HCT116 (cell line): ENCODE measurements at regions not wholly inside any gene's neighbourhood (a gene's known extent, or its start where the extent isn't known, plus 50 kb on each side); places are given as distances from the start of the nearest gene placed in this dataset.

Experiments used
- ATAC-seq: fragments of 200-7000 bp; cut with Tn5 transposase; 2 replicates; pipeline ENCODE4 v1.9.1; 2020; ENCODE audit warnings: mild to moderate bottlenecking, moderate library complexity
- BruUV-seq: library from RNA; stranded (reverse); fragments of 400-500 nt; replicated peaks from 2 replicates; lab custom pipeline; 2021; lab: Mats Ljungman, UMichigan
- CTCF ChIA-PET: fragments of 300-600 bp; sonication (Branson Sonifier 250); formaldehyde crosslinking; loops from one replicate; lab custom pipeline; 2021; ENCODE audit warnings: antibody characterized with exemption; lab: Charles Lee
- POLR2A ChIA-PET: fragments of 300-600, 350-600 bp; sonication (Branson Sonifier 250); formaldehyde crosslinking; loops from one replicate; lab custom pipeline; 2021; ENCODE audit warnings: antibody characterized with exemption; lab: Charles Lee
- RAD21 ChIA-PET, 2 experiments: fragments of 300-600 bp; sonication (Branson Sonifier 250); formaldehyde crosslinking; loops; one replicate each; lab custom pipeline; 2023; ENCODE audit warnings: low total read pairs in 2 of 2; ENCODE audit not compliant: uncharacterized antibody in 2 of 2, unreplicated experiment in 2 of 2, low non-redundant PET in 1 of 2; lab: Charles Lee
- DNase-seq: peaks from one replicate; pipeline ENCODE4 v3.0.0-alpha.2; 2010; ENCODE audit warnings: low read depth, low spot score
- H2AFZ ChIP-seq: fragments of 200-600 bp; shearing (Covaris generic), sonication (generic); 2 replicates; pipeline ENCODE4 v1.6.1; 2017; ENCODE audit warnings: low read depth, mixed run types, mixed read lengths, antibody characterized with exemption, low read length; ENCODE audit not compliant: poor library complexity, severe bottlenecking
- H3K27ac ChIP-seq: 2 replicates; pipeline ENCODE4 v1.5.1; 2012; ENCODE audit warnings: low read depth, low read length
- H3K27me3 ChIP-seq: fragments of 200-600 bp; sonication (generic); 2 replicates; pipeline ENCODE4 v1.6.1; 2016; ENCODE audit warnings: mixed run types, low read length, mixed read lengths; ENCODE audit not compliant: insufficient read depth
- H3K36me3 ChIP-seq, 2 experiments: fragments of 200-500 bp in 1 of 2; fragments of 200-600 bp in 1 of 2; sonication (Bioruptor generic) in 1 of 2; sonication (generic) in 1 of 2; 2 replicates each; pipeline versions ENCODE4 v1.5.1 to v1.6.1; 2014 to 2016; ENCODE audit warnings: low read length in 2 of 2, inconsistent platforms in 1 of 2, mixed read lengths in 1 of 2, mixed run types in 1 of 2; ENCODE audit not compliant: insufficient read depth in 2 of 2, control insufficient read depth in 1 of 2
- H3K4me1 ChIP-seq, 2 experiments: fragments of 200-600 bp in 1 of 2; sonication (generic) in 1 of 2; 2 replicates each; pipeline versions ENCODE4 v1.5.1 to v1.6.1; 2012 to 2017; ENCODE audit warnings: low read length in 2 of 2, inconsistent platforms in 1 of 2, mild to moderate bottlenecking in 1 of 2, mixed read lengths in 1 of 2, mixed run types in 1 of 2, moderate library complexity in 1 of 2; ENCODE audit not compliant: insufficient read depth in 2 of 2, control insufficient read depth in 1 of 2
- H3K4me2 ChIP-seq: fragments of 200-600 bp; sonication (generic); 2 replicates; pipeline ENCODE4 v1.6.1; 2017; ENCODE audit warnings: mixed run types, low read length, mixed read lengths
- H3K4me3 ChIP-seq, 2 experiments: fragments of 200-600 bp in 1 of 2; sonication (generic) in 1 of 2; replicated peaks in 1 of 2; 2 replicates each; pipeline ENCODE4 v1.5.1; 2011 to 2016; ENCODE audit warnings: low read length in 2 of 2, control low read depth in 1 of 2, low read depth in 1 of 2, mild to moderate bottlenecking in 1 of 2, mixed read lengths in 1 of 2, mixed run types in 1 of 2
- H3K79me2 ChIP-seq: fragments of 200-600 bp; sonication (generic); 2 replicates; pipeline ENCODE4 v1.6.1; 2017; ENCODE audit warnings: mild to moderate bottlenecking, mixed run types, low read length, moderate library complexity, mixed read lengths; ENCODE audit not compliant: insufficient read depth
- H3K9ac ChIP-seq: fragments of 200-600 bp; sonication (generic); 2 replicates; pipeline ENCODE4 v1.6.1; 2016; ENCODE audit warnings: low read length, mixed read lengths
- H3K9me2 ChIP-seq: fragments of 200-600 bp; sonication (generic), shearing (Covaris generic); 2 replicates; pipeline ENCODE4 v1.6.1; 2017; ENCODE audit warnings: mixed run types, mild to moderate bottlenecking, moderate library complexity; ENCODE audit not compliant: insufficient read depth
- H3K9me3 ChIP-seq, 2 experiments: fragments of 200-500 bp in 1 of 2; fragments of 200-600 bp in 1 of 2; sonication (Bioruptor generic) in 1 of 2; sonication (generic) in 1 of 2; 2 replicates each; pipeline ENCODE4 v1.6.1; 2014 to 2017; ENCODE audit warnings: low read length in 2 of 2, mixed read lengths in 2 of 2, inconsistent platforms in 1 of 2, low read depth in 1 of 2, mild to moderate bottlenecking in 1 of 2, mixed run types in 1 of 2, moderate library complexity in 1 of 2; ENCODE audit not compliant: control insufficient read depth in 1 of 2, insufficient read depth in 1 of 2
- H4K20me1 ChIP-seq: fragments of 200-600 bp; sonication (generic), shearing (Covaris generic); 2 replicates; pipeline ENCODE4 v1.6.1; 2017; ENCODE audit warnings: mixed run types, mild to moderate bottlenecking, moderate library complexity; ENCODE audit not compliant: insufficient read depth
- EZH2phosphoT487 ChIP-seq: fragments of 200-600 bp; IDR thresholded peaks from 2 replicates; pipeline ENCODE4 v1.6.1; 2018; ENCODE audit warnings: antibody characterized with exemption, borderline replicate concordance
- JUND ChIP-seq: IDR thresholded peaks from 2 replicates; pipeline ENCODE4 v1.6.1; 2012
- RAD21 ChIP-seq: IDR thresholded peaks from 2 replicates; pipeline ENCODE4 v1.6.1; 2012; ENCODE audit warnings: low read depth, mild to moderate bottlenecking
- intact Hi-C: fragments of 100-400 bp; cut with micrococcal nuclease; formaldehyde crosslinking; loops from 2 replicates; pipeline ENCODE4 v1.10.0; 2022
- TF ChIP-seq, protein P1 (sequence below): IDR thresholded peaks from 2 replicates; pipeline ENCODE4 v1.6.1; 2012

DNA sequence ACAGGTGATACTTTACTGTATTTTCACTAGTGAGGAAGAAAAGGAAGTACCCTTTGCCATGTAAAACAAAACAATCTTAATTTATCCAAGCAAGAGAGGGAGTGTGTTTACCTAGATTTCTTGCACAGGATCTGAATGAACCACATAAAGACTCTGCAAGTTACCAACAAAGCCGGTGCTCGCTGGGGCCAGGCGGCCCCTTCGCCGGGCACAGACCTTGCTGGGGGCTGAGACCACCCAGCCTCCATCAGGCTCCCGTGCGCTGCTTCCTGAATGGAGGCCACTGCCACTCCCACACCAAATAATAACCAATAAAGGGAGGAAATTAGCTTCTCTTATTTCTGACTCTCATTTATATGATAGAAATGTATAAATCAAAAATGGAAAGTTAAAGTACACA lies 625.0 kb upstream of the ADARB2 start:
- no peaks in the 10 kb centered on the region for H3K9me2 ChIP-seq
- no peaks in the 10 kb centered on the region for H3K4me1 ChIP-seq
- no peak for DNase-seq
- H3K79me2 ChIP-seq = no peaks in the 10 kb centered on the region
- POLR2A ChIA-PET = no interaction called here
- no peaks in the 10 kb centered on the region for H4K20me1 ChIP-seq
- no TSS peak for BruUV-seq
- CTCF ChIA-PET = no interaction called here
- H3K4me2 ChIP-seq = no peak overlapping the region
- intact Hi-C loops = no loop called here
- RAD21 ChIA-PET = no interaction called here
- no peak for ATAC-seq
- H3K36me3 ChIP-seq = no peaks in the 10 kb centered on the region
- no peak overlapping the region for H3K4me3 ChIP-seq
- H3K27me3 ChIP-seq = no peaks in the 10 kb centered on the region
- no peak overlapping the region for H3K9ac ChIP-seq
- H3K27ac ChIP-seq = no peak overlapping the region
- TF ChIP-seq EZH2phosphoT487 = no peak
- no peak for TF ChIP-seq RAD21
- no peak for TF ChIP-seq JUND
- peaks cover 5 to 22% of the 10 kb centered on the region in 2 experiments; a peak in 2 of 4 replicates for H3K9me3 ChIP-seq
- H2AFZ ChIP-seq = no peak overlapping the region

DNA sequence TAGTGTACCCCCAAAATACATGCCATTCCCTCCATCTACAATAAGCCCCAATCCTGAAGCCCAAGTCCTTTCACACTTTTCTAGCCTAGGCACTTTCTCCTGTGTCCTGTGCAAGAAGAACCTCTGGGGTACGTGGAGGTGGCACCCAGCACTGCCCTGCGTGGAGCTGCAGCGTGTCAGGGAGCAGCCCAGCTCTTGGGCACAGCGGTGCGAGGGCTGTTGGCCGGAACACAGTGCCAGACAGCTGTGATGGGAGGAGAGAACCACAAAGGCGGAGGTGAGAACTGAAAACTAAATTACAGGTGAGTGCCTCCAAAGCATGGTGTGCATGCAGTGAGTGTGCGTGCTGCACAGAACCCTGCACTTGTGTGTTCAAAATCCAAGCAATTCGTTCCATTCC lies 621.3 kb upstream of the ADARB2 start:
- BruUV-seq = no TSS peak
- TF ChIP-seq, protein P1, sequence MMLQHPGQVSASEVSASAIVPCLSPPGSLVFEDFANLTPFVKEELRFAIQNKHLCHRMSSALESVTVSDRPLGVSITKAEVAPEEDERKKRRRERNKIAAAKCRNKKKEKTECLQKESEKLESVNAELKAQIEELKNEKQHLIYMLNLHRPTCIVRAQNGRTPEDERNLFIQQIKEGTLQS = no peak
- TF ChIP-seq, all 23 proteins: peak for 0

More for the DNA sequence above, 621.3 kb upstream of the ADARB2 start:
- Histone ChIP-seq H2AFZ (no peak overlapping the region), H3K9me3 (peaks cover 5 to 34% of the 10 kb centered on the region in 2 experiments; a peak in 2 of 4 replicates), H3K9me2 (no peaks in the 10 kb centered on the region), H3K27ac (no peak overlapping the region), H3K27me3 (no peaks in the 10 kb centered on the region), H3K4me1 (no peaks in the 10 kb centered on the region), H3K4me2 (no peak overlapping the region), H3K36me3 (no peaks in the 10 kb centered on the region), H3K9ac (no peak overlapping the region), H4K20me1 (no peaks in the 10 kb centered on the region), H3K4me3 (no peak overlapping the region), H3K79me2 (no peaks in the 10 kb centered on the region)
- ChIA-PET RAD21 (no interaction called here), POLR2A (no interaction called here), CTCF (no interaction called here)
- DNase-seq (no peak), ATAC-seq (no peak)
- intact Hi-C loops = no loop called here
